SKM-1 treated with dmso at 0.1 percent for 144 hours (cell line): ENCODE measurements at regions not wholly inside any gene's neighbourhood (a gene's known extent, or its start where the extent isn't known, plus 50 kb on each side); places are given as distances from the start of the nearest gene placed in this dataset.

ENCODE experiments used
- DNase-seq: peaks from one replicate; lab custom pipeline; 2025; ENCODE audit not compliant: unreplicated experiment; lab: John Stamatoyannopoulos, UW

DNA sequence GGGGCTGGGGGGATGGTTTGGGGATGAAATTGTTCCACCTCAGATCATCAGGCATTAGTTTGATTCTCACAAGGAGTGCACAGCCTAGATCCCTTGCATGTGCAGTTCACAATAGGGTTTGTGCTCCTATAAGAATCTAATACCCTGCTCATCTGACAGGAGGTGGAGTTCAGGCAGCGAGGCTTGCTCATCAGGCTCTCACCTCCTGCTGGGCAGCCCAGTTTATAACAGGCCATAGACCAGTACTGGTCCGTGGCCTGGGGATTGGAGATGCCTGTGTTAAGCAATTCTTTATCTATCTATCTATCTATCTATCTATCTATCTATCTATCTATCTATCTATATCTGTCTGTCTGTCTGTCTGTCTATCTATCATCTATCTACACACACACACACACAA, 525.3 kb upstream of the DAB1 start:
- DNase-seq, result no peak

DNA sequence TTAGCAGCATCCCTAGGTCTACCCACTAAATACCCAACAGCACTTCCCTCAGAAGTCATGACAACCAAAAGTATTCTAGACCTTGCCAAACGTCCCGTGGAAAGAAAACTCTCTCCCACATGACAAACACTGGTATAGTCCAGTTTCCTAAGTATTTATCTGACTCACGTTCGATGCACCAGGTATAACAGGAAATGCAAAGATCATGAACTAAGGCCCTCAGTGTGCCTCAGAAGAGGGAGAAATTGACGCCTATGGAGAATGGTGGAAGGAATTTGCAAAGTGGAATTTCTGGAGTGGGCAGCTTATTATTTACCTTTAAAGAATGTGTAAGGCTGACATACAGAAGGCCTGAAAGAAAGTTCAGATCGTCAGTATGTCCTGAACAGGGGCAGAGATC, 523.6 kb upstream of the DAB1 start:
- DNase-seq, result no peak

DNA sequence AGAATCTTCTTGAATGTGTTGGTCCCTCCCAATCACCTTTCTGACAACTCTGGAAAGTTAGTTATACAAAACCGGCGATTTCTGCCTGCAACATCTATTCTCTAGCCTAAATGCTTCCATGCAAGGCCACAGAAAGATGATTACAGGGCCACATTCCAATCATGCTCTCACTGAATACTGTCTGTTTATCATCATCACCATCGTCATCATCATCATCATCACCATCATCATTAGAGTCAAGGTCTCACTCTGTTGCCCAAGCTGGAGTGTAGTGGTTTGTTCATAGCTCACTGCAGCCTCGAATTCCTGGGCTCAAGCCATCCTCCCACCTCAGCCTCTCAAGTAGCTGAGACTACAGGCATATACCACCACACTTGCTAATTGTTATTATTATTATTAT, 521.2 kb upstream of the DAB1 start:
- no peak for DNase-seq

DNA sequence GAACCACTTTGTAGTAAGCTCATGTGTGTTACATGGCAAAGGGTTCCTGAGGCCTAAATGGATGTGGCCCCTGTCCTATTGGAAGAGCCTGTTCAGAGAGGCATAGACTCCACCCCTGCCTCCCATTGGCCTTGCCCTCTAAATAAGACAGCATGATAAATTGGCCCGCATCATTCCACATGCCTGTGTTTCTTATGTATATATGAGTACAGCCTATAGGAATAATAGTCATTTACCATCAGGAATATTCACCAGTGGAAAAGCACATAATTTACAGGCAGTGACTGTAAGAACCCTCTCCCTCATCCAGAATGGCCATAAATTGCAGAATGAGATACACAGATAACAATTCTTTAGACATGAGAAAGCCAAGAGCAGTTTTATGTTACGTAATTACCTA, 519.5 kb upstream of the DAB1 start:
- no peak for DNase-seq

DNA sequence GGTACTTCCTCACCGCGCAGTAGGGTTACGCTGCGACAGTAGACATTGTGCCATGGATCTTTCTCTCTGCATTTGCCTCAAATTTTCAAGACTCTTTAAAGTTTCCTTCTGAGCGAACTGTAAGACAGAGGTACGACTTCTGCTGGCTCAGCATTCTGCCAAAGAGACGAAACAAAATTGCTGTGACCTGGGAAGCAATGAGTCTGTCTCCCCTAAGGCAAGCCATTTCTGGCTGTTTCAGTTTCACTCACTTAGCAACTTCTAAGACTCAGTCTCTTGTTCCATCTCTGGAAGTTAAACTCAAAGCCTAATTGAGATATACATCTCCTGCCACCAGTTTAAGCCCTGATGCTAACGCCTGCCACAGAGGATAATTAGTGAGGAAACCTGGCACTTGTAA, 510.9 kb upstream of the DAB1 start:
- DNase-seq, result no peak

DNA sequence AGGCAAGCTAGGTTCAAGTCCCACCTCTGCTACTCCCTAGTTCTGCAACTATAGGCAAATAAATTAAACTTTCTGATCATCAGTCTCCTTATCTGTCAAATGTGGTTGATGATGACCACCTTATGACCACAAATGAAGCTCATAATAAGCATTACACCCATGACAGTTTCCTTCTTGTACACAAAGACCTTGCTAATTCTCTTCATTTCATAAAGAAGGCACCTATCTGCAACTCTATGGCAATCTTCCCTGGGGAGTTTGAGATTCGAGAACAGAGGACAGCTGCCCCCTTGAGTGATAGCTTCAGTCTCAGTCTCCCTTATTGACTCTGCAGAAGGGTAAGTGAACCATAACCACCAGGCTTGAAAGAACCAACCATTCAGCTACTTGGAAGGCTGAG, 503.1 kb upstream of the DAB1 start:
- no peak for DNase-seq

DNA sequence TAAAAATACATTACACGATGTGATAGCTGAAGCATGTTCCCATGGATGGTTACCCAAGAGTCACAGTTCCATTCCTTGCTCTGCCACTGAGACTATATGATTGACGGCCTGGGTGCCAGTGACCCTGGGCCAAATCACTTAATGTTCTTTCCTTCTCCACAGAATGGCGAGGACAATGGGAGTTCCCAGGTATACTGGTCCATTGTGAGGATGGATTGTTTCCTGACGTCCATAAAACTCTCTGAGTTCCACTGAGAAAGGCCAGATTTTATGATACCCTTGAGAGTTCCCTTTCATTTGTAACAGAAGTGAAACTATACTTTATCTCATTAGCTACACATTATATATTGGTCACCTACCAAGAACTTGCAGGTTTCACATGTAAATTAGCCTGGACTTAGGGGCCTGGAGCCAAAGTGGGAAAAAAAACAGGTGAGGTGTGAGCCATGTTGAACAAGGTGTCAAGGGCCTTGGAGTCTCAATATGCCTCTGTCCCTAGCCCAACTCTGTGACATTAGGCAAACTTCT, 502.2 kb upstream of the DAB1 start:
- DNase-seq, result no peak

DNA sequence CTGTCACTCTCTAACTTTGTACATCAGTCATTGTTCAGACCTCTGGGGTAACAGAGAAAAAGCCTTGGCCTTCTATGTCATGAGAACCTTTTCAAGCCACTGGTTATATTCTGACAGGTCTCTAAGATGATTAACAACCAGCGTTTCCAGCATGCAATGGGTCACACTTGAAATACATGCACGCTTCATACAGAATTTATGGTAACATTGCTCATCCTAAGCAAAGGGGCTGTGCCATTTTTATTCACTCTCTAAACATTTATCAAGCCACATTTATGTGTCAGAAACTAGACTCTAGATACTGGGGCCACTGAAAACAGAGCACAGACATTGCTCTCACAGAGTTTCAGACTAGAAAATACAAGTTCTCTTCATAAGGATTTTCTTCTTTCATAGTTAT, 501.4 kb upstream of the DAB1 start:
- DNase-seq, result no peak

DNA sequence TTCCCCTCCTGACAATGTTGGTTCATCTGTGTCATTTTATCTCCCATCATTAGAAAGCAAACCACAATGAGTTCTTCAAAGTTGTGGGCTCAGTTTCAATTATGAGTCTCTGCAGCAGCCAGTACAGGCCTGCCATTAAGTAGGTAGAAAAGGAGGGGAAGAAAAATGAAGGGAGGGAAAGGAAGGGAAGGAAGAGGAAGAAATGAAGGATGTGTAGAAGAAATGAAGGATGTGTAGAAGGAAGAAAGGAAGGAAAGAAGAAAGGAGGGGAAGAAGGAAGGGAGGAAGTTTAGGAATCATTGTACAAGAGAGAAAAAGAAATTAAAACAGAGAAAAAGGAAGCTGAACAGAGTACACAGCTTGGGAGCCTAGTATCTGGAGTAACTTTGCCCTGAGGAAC, 498.3 kb upstream of the DAB1 start:
- DNase-seq, result no peak

DNA sequence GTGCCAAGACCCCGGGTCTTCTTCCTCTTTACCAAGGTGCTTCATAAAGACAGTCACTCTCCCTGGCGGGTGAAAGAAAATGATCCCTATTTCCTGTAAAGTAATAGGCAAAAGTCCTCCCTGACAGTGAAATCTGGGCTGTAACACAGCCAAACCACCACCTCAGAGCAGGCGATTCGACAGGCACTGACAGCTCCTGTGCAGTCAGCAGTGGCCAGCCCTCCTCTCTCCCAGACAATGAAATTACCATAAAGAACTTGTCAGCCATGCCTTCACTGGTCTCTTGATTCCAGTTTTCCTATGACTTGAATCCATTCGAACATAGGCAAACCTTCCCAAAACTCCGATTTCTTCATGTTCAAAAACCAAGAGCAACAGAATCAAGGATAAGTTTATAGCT, 492.2 kb upstream of the DAB1 start:
- DNase-seq, result no peak

DNA sequence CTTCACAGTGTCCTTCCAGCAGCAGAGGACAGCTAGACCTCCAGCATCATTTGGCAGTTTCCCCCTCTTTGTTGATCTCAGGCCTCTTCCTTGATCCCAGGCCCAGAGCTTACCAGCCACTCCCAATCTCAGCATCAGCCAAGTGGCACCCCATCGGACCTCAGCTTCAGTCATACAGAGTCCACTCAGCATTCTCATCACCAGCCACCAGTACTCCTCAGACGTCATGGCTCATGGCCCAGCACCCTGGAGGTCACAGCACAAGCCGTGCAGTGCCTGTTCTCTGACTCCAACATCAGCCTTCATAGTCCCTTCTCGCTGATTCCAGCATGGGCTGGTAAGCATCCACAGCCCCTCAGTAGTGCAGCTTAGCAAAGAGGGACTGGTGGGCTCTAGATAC, 487.6 kb upstream of the DAB1 start:
- DNase-seq, result no peak

DNA sequence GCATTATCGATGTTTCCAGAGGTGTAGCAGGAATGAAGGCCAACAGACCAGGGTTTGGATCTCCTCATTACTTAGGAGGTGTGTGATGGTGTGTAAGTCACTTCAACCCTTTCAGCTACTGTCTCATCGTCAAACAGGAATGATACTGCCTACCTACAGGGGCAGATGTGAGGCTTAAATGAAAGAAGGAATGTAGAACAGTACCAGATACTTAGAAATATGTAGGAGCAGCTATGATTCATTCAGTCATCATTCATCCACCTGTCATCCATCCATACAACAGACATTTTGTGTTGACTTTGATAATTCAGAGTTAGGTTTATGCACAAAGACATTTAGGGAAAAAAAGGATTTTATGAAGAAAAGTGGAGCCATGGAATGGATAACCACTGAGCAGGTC, 486.9 kb upstream of the DAB1 start:
- DNase-seq, result no peak

DNA sequence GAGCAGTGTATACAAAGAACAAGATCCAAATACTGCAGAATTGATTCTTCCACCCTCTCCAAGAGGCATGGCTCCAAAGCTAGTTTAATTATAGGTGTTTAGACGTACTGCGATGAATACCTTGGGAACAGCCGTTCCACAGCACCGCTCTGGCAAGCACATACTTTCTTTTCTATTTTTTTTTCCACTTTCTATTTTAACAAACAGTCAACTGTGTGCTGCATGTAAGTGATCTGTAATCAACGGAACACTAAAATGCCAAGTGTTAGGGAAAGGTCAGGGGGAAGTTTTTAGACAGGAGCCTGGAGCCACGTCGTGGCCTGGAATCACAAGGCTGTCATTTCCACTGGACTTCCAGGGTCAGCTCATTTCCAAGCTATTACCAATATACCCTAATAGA, 486.4 kb upstream of the DAB1 start:
- DNase-seq, result no peak

DNA sequence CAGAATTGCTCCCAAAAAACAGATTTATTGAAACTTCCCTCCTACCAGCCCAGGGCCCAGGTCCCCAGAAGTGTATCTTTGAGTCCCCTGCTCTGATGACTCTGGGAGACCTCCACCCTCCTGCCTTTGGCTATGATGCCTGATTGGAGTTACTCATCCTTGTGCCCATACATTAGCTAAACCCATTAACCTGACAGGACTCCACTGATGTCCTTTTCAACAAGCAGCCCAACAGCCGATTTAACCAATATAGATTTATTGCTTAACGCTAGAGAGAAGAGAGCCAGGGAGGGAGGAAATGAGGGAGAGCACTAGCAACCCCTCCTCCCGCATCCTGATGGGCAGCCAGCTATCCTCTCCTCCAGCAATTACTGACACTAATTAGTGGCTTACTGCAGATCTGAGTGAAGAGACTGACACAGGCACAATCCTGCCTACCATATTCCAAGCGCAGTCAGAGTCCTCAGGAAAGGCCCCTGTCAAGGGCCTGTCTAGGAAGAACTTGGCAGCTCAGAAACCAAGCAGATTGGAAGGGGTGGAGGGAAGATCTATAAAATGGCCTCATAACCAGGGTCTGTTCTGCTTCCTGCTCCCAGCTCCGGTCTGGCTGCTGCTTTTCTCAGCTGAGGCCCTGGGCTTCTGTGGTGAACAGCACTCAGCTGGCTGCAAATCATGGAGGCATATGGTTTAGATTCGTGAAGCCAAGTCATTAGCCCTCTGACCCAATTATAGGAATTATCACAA, 484.5 kb upstream of the DAB1 start:
- no peak for DNase-seq

DNA sequence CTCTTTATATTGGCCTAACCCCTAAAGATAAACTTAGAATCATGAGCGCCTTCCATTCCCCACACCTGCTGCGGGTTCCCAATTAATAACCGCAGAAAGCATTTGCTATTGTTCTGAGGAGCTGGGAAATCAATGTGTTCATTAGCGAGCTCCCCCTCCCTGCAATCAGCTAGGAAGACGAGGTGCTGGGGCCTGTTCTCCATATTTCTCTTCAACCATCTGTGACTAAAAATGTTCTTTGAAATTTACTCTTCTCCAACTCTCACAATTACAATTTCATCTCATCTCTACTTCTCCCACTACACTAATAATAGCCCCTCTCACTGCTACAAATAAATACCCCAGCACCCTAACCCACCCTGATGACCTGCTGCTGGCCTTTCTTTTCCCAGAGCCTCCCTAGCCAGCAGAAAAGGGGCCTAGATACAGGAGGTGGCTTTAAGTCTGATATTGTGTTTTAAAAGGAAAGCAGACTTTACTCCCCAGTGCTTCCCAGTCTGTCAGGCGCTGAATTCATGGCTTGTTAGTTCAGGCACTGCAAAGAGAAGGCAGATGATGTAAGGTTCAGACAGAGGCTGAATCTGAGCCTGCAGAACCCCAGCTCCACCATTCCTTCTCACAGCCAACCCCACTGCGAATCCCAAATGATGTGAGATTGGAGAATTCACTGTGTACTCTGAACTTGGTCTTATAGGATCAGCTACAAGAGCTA, 477.5 kb upstream of the DAB1 start:
- no peak for DNase-seq

DNA sequence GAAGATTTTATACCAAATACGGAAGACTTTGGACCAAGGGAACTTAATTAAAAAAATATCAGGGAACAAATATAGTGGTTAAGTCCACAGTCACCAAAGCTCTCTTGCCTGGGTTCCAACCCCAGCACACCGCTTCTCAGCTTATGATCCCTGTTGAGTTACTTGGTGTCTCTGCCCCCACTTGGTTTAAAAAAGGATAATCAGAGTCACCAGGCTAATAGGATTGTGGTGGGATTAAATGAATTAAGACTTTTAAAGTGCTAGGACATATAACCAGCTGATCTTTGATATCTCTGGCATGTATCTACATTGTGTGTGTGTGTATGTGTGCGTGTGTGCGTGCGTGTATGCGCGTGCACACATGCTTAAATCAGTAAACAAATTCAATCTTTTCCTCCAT, 474.7 kb upstream of the DAB1 start:
- no peak for DNase-seq

DNA sequence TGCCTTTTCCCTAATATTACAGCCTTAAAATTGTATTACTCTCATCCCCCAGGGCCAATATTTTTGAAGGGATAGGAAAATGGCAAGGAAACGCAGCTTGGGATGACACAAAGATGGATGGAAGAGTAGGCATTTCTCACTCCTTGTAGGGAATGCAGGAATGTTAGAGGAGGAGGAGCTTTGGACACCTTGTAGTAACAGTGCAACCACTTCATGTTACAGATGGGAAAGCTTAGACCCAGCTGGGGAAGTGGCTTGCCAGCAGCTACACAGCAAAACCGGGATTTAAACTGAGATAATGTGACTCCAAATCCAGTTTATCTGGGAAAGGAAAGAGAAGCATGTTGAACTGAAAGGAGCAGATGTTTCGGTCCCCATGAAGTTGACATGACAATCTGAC, 473.7 kb upstream of the DAB1 start:
- DNase-seq, result no peak

DNA sequence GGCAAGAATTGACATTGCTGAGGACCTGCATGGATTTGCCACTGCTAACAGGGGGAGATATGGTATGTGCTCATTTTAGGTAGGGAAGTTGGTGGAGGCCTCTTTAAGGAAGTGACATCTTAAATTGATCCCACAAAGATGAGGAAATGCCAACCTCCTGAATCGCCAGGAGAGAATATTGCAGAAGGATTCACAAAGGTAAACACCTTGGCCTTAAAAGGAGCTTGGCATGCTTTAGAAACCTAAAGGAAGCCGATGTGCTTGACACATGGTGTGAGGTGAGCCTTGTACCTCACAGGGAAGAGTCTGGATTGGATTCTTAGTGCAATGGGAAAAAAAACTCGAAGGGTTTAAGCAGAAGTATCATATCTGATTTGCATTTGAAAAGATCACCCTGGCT, 470.5 kb upstream of the DAB1 start:
- DNase-seq, result peak; percentile 39

DNA sequence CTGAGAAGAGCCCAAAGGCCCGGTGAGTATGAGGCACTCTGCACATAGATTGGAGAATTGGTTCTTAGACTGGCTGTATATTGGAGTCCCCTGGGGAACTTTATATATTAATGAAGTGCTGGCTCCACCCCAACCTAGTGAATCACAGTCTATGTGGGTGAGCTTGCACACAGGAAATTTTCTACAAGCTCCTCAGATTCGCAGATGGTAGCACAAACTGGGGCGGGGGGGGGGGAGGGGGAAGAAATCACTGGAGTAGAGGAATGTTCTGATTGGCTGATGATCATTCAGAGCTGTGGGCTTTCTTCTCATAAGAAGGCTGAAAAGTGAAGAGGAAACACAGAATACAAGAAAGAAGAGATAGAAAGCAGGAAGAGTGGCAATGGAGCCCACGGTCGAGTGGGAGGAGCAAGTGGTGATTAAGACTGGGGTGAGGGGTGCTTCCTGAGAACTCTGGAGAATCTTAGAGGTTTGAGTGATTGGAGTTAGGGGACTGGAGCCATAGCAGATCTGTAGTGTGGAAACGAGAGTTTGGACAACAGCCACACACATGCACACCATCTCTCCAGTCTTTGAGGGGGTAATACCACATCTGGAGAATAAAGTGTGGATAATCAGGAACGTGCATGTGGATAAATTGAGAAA, 465.9 kb upstream of the DAB1 start:
- DNase-seq, result no peak

DNA sequence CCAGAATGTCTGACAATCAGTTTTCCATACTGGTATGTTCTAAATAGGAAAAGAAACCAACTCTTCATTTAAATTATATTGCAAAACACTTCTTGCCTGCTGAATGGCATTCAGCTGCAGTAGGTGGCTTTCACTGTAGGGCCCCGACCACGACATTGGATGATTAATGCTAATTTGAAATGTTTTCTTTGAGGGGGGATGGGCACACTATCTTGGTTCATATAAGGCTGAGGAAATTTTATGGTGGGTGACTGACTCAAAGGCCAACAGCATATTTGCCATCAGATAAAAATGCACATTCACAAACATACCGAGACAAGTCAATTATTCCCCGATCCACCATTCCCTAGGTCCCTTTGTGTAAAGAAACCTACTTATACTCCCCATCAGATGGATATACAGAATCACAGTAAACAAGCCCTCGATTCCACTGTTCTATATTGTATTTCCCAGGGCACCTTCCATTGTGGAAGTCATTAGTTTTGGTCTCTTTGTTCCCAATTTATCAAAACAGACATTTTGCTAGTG, 464.2 kb upstream of the DAB1 start:
- DNase-seq, result no peak

DNA sequence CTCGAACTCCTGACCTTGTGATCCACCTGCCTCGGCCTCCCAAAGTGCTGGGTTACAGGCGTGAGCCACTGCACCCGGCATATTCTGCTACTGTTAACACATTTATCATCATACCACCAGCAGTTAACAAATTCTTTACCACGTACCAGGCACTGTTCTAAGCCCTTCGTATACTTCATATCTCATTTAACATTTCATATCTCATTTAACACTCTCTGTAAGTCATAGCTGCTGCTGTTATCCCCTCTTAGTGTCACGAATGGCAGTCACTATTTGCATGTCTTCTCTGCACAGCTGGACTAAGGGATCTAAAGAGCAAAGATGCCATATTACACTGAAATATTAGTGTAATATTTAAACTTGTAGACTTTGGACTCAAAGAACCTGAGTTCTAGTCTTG, 462.5 kb upstream of the DAB1 start:
- no peak for DNase-seq

DNA sequence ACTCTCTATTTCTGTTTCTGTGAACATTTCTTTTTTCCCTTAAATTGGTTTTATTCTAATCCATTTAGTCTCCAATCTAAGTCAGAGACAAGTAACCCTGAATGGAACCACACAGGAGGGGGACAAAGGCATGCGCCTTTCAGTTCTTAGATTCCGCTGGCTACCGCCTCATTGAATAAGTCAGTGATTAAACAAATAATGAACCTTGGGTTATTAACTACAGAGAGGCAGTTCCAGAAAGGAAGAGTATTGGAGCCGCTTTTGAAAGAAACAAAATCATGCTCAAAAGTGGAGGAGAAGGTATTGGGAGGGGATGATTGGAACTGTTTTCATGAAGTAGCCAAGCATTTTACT, 459.8 kb upstream of the DAB1 start:
- DNase-seq, result no peak
